NCI-H1417 (cell line): ENCODE measurements at regions not wholly inside any gene's neighbourhood (a gene's known extent, or its start where the extent isn't known, plus 50 kb on each side); places are given as distances from the start of the nearest gene placed in this dataset.

Experiments
- DNase-seq, 3 experiments: peaks; one replicate each; lab custom pipeline; 2025; lab: John Stamatoyannopoulos, UW

GRCh38 chr21:17449701-17450100, 63.1 kb upstream of the CXADR start:
- no peak for DNase-seq

- DNase-seq, result no peak
Observed at GRCh38 chr21:17451364-17451891, 61.4 kb upstream of the CXADR start.

- peak in 1 of 3 experiments; percentile 20 for DNase-seq
Observed at GRCh38 chr21:17454315-17455027, 58.4 kb upstream of the CXADR start.

GRCh38 chr21:17455028-17455353, 57.9 kb upstream of the CXADR start:
- DNase-seq, result no peak

GRCh38 chr21:17455451-17455850, 57.4 kb upstream of the CXADR start:
- no peak for DNase-seq

- DNase-seq, result no peak
Observed at GRCh38 chr21:17458279-17458678, 54.6 kb upstream of the CXADR start.

GRCh38 chr21:17460094-17460493, 52.7 kb upstream of the CXADR start:
- peak in 2 of 3 experiments; percentile 23 to 74 for DNase-seq

- peak in 2 of 3 experiments; percentile 36 to 79 for DNase-seq
Observed at GRCh38 chr21:17461014-17461413, 51.8 kb upstream of the CXADR start.

- DNase-seq, result no peak
Observed at GRCh38 chr21:17461582-17461981, 51.3 kb upstream of the CXADR start.

- DNase-seq, result no peak
Observed at GRCh38 chr21:17462276-17462981, 50.4 kb upstream of the CXADR start.
